Esophagus squamous epithelium (tissue), 4 donors: ENCODE measurements at regions not wholly inside any gene's neighbourhood (a gene's known extent, or its start where the extent isn't known, plus 50 kb on each side); places are given as distances from the start of the nearest gene placed in this dataset.

Source experiments
- POLR2A ChIP-seq, 4 donors: fragments of 450-650 bp; IDR thresholded peaks; one replicate each; pipeline ENCODE4 v1.6.1; 2017; ENCODE audit warnings: antibody characterized with exemption in 4 of 4, mild to moderate bottlenecking in 4 of 4, moderate library complexity in 3 of 4
- TF ChIP-seq, protein P1 (sequence below), 6 experiments: fragments of 450-650 bp in 4 of 6; fragments of 200-600 bp in 2 of 6; sonication (generic) in 2 of 6; IDR thresholded peaks; one replicate each; pipeline ENCODE4 v1.5.1; 2016 to 2019; ENCODE audit warnings: antibody characterized with exemption in 6 of 6, mild to moderate bottlenecking in 4 of 6, moderate library complexity in 4 of 6

GRCh38 chr6:163913045-163913444 lies 498.5 kb downstream of the QKI start:
- no peak for TF ChIP-seq POLR2A (IDR thresholded peaks at IDR 0.05)
- TF ChIP-seq, protein P1, sequence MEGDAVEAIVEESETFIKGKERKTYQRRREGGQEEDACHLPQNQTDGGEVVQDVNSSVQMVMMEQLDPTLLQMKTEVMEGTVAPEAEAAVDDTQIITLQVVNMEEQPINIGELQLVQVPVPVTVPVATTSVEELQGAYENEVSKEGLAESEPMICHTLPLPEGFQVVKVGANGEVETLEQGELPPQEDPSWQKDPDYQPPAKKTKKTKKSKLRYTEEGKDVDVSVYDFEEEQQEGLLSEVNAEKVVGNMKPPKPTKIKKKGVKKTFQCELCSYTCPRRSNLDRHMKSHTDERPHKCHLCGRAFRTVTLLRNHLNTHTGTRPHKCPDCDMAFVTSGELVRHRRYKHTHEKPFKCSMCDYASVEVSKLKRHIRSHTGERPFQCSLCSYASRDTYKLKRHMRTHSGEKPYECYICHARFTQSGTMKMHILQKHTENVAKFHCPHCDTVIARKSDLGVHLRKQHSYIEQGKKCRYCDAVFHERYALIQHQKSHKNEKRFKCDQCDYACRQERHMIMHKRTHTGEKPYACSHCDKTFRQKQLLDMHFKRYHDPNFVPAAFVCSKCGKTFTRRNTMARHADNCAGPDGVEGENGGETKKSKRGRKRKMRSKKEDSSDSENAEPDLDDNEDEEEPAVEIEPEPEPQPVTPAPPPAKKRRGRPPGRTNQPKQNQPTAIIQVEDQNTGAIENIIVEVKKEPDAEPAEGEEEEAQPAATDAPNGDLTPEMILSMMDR (IDR thresholded peaks at IDR 0.05), result no peak
